Mucosa of descending colon (tissue), 3 donors: ENCODE measurements at regions not wholly inside any gene's neighbourhood (a gene's known extent, or its start where the extent isn't known, plus 50 kb on each side); places are given as distances from the start of the nearest gene placed in this dataset.

Source experiments
- ATAC-seq: fragments of 200-7000 bp; cut with Tn5 transposase; one replicate; pipeline ENCODE4 v1.9.1; 2020; ENCODE audit warnings: mild to moderate bottlenecking, moderate library complexity
- DNase-seq, 3 donors: peaks; one replicate each; pipeline ENCODE4 v3.0.0-alpha.2; 2020
- H3K36me3 ChIP-seq: fragments of 200-600 bp; one replicate; pipeline ENCODE4 v1.8.0; 2021; ENCODE audit warnings: low read depth, mild to moderate bottlenecking
- H3K4me1 ChIP-seq: fragments of 200-600 bp; one replicate; pipeline ENCODE4 v1.8.0; 2021; ENCODE audit warnings: low read depth, mild to moderate bottlenecking
- H3K4me3 ChIP-seq: fragments of 200-600 bp; one replicate; pipeline ENCODE4 v1.8.0; 2021; ENCODE audit warnings: mild to moderate bottlenecking
- H3K9me3 ChIP-seq: fragments of 200-600 bp; one replicate; pipeline ENCODE4 v1.8.0; 2021; ENCODE audit warnings: mild to moderate bottlenecking
- CTCF ChIP-seq: fragments of 200-600 bp; IDR thresholded peaks from one replicate; pipeline ENCODE4 v1.8.0; 2022; ENCODE audit warnings: antibody characterized with exemption, mild to moderate bottlenecking
- intact Hi-C, 2 donors: fragments of 100-400 bp; cut with DNase I in 1 of 2; cut with micrococcal nuclease in 1 of 2; formaldehyde crosslinking; loops; one replicate each; pipeline versions ENCODE4 v1.11.0 to v1.11.1; 2022; cut with DNase I, micrococcal nuclease
- donor health status: DM: no; HTN: no; CAD: no; lungs with moderate emphysema.
- donor health status: DM: no; HTN: no; CAD: no.
- donor health status: DM: no; HTN: yes; CAD: no.

- Histone ChIP-seq H3K36me3 (no peaks in the 10 kb centered on the region), H3K9me3 (no peaks in the 10 kb centered on the region), H3K4me3 (no peak overlapping the region), H3K4me1 (no peaks in the 10 kb centered on the region)
- intact Hi-C loops: no loop called here
- no peak for TF ChIP-seq CTCF
- no peak for DNase-seq
- ATAC-seq: no peak
These were observed 140.1 kb upstream of the TRAM1L1 start for GRCh38 chr4:117225471-117225870.

GRCh38 chr4:117227925-117228324, 142.5 kb upstream of the TRAM1L1 start:
- ATAC-seq: no peak
- Histone ChIP-seq H3K9me3 (no peaks in the 10 kb centered on the region), H3K36me3 (no peaks in the 10 kb centered on the region), H3K4me1 (no peaks in the 10 kb centered on the region), H3K4me3 (no peak overlapping the region)
- no peak for DNase-seq
- TF ChIP-seq CTCF: no peak
- intact Hi-C loops: no loop called here

GRCh38 chr4:117239434-117239833, 154.1 kb upstream of the TRAM1L1 start:
- DNase-seq (no peak), ATAC-seq (no peak)
- Histone ChIP-seq H3K4me3 (no peak overlapping the region), H3K4me1 (no peaks in the 10 kb centered on the region), H3K9me3 (no peaks in the 10 kb centered on the region), H3K36me3 (no peaks in the 10 kb centered on the region)
- intact Hi-C loops: no loop called here
- no peak for TF ChIP-seq CTCF

GRCh38 chr4:117249333-117249732, 164.0 kb upstream of the TRAM1L1 start:
- ATAC-seq (no peak), DNase-seq (no peak)
- intact Hi-C loops: no loop called here
- H3K4me3 ChIP-seq: no peak overlapping the region
- no peak for TF ChIP-seq CTCF
- H3K4me1 ChIP-seq: no peaks in the 10 kb centered on the region
- no peaks in the 10 kb centered on the region for H3K36me3 ChIP-seq
- H3K9me3 ChIP-seq: no peaks in the 10 kb centered on the region

GRCh38 chr4:117264072-117264471, 178.7 kb upstream of the TRAM1L1 start:
- H3K36me3 ChIP-seq: no peaks in the 10 kb centered on the region
- no peak for ATAC-seq
- H3K4me1 ChIP-seq: no peaks in the 10 kb centered on the region
- TF ChIP-seq CTCF: no peak
- H3K9me3 ChIP-seq: no peaks in the 10 kb centered on the region
- DNase-seq: no peak
- intact Hi-C loops: no loop called here
- no peak overlapping the region for H3K4me3 ChIP-seq

- no peak overlapping the region for H3K4me3 ChIP-seq
- intact Hi-C loops: no loop called here
These were observed 181.9 kb upstream of the TRAM1L1 start for GRCh38 chr4:117267317-117267716.

More at GRCh38 chr4:117267317-117267716, 181.9 kb upstream of the TRAM1L1 start:
- TF ChIP-seq CTCF: no peak
- no peaks in the 10 kb centered on the region for H3K4me1 ChIP-seq
- DNase-seq (no peak), ATAC-seq (no peak)
- H3K9me3 ChIP-seq: no peaks in the 10 kb centered on the region
- H3K36me3 ChIP-seq: no peaks in the 10 kb centered on the region
